ENCODE measurements at regions not wholly inside any gene's neighbourhood (a gene's known extent, or its start where the extent isn't known, plus 50 kb on each side); places are given as distances from the start of the nearest gene placed in this dataset.

DNA sequence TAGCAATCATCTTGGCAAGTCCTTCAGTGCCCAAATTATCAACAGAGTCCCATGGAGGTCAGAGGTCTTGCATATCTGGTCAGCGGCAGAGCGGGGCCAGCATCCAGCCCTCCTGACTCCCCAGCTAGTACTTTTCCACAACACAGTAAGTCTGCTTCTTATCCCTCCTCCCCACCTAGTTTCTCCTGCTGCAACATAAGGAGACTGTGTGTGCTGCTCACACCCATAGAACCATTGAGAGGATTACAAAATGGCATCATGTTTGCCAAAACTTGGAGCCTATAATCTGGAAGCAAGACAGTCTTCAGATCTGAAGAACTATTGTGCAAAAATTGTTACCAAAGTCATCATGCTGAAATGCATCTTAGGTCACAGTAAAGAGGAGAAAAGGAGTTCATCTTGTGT, 125.8 kb upstream of the ZNF366 start:
- TF ChIP-seq CTCF (conservative IDR thresholded peaks at IDR 0.05; ENCODE audit: low read depth, low read length) (no peak), USF2 (IDR thresholded peaks at IDR 0.05; ENCODE audit: low read depth, low read length) (no peak), POLR2A (IDR thresholded peaks at IDR 0.05; ENCODE audit: low read depth, low read length) (no peak), CHD1 (IDR thresholded peaks at IDR 0.05; ENCODE audit: low read depth, low read length) (no peak), RAD21 (IDR thresholded peaks at IDR 0.05; ENCODE audit: low read length) (no peak), MXI1 (IDR thresholded peaks at IDR 0.05; ENCODE audit: borderline replicate concordance, low read depth, low read length) (no peak), MAZ (IDR thresholded peaks at IDR 0.05; ENCODE audit: borderline replicate concordance, low read depth, low read length) (no peak), SMC3 (IDR thresholded peaks at IDR 0.05; ENCODE audit: low read depth, low read length) (no peak)
